K562 (cell line): ENCODE measurements at regions not wholly inside any gene's neighbourhood (a gene's known extent, or its start where the extent isn't known, plus 50 kb on each side); places are given as distances from the start of the nearest gene placed in this dataset.

Experiments used
- ATAC-seq: fragments of 200-7000 bp; cut with Tn5 transposase; 3 replicates; pipeline ENCODE4 v1.9.1; 2020; ENCODE audit warnings: moderate library complexity
- BruUV-seq: library from RNA; stranded (reverse); fragments of 400-500 nt; replicated peaks from 2 replicates; lab custom pipeline; 2021; lab: Mats Ljungman, UMichigan
- CTCF ChIA-PET: fragments of 300-600 bp; formaldehyde crosslinking; extraction: SDS; loops from one replicate; lab custom pipeline; 2021; ENCODE audit warnings: low intra/inter-chr PET ratio; lab: Yijun Ruan, JAX
- POLR2A ChIA-PET: fragments of 300-600, 350-650 bp; sonication (Branson Sonifier 250); formaldehyde crosslinking; extraction: SDS; loops from one replicate; lab custom pipeline; 2021; ENCODE audit warnings: antibody characterized with exemption, inconsistent platforms; lab: Yijun Ruan, JAX
- DNase-seq, 4 experiments: peaks; one replicate each; pipeline versions ENCODE4 v3.0.0 to v3.0.0-alpha.2; 2011 to 2018; ENCODE audit warnings: low spot score in 3 of 4, mixed read lengths in 3 of 4; ENCODE audit errors: extremely low read depth in 1 of 4
- FAIRE-seq: peaks from 2 replicates; lab custom pipeline; 2011; peaks lifted over from hg19 to GRCh38; lab: Jason Lieb, UNC
- H2AFZ ChIP-seq: 2 replicates; pipeline ENCODE4 v1.6.0; 2011; ENCODE audit warnings: low read depth, low read length, control low read depth, inconsistent platforms
- H3K27ac ChIP-seq: fragments of 200-600 bp; 3 replicates; pipeline ENCODE4 v1.8.0; 2011; ENCODE audit warnings: low read depth, mild to moderate bottlenecking, control low read depth, inconsistent platforms, low read length, moderate library complexity, mixed read lengths; ENCODE audit errors: extremely low read depth
- H3K27me3 ChIP-seq, 2 experiments: fragments of 300-600 bp in 1 of 2; 2 replicates in 1 of 2; 3 replicates in 1 of 2; pipeline versions ENCODE4 v1.6.0 to v1.8.0; 2011; ENCODE audit warnings: inconsistent platforms in 2 of 2, low read length in 2 of 2, mild to moderate bottlenecking in 1 of 2, mixed read lengths in 1 of 2, moderate library complexity in 1 of 2; ENCODE audit not compliant: control insufficient read depth in 2 of 2, insufficient read depth in 2 of 2
- H3K36me3 ChIP-seq: fragments of 300-600 bp; 3 replicates; pipeline ENCODE4 v1.8.0; 2011; ENCODE audit warnings: mild to moderate bottlenecking, low read length, inconsistent platforms; ENCODE audit not compliant: control insufficient read depth, insufficient read depth
- H3K4me1 ChIP-seq, 2 experiments: fragments of 200-600 bp in 1 of 2; replicated peaks in 1 of 2; 2 replicates in 1 of 2; 3 replicates in 1 of 2; pipeline versions ENCODE4 v1.5.1 to v1.8.0; 2011; ENCODE audit warnings: inconsistent platforms in 2 of 2, low read length in 2 of 2, mild to moderate bottlenecking in 1 of 2, mixed read lengths in 1 of 2, moderate library complexity in 1 of 2; ENCODE audit not compliant: control insufficient read depth in 2 of 2, insufficient read depth in 2 of 2
- H3K4me2 ChIP-seq: 2 replicates; pipeline ENCODE4 v1.6.1; 2011; ENCODE audit warnings: low read length, control low read depth, inconsistent platforms, mixed read lengths; ENCODE audit not compliant: insufficient read depth
- H3K4me3 ChIP-seq: fragments of 200-600 bp; sonication (generic), shearing (Covaris generic); 2 replicates; pipeline ENCODE4 v1.5.1; 2016; ENCODE audit warnings: control low read depth, inconsistent platforms
- H3K79me2 ChIP-seq: fragments of 200-600 bp; 3 replicates; pipeline ENCODE4 v1.8.0; 2011; ENCODE audit warnings: low read length, inconsistent platforms; ENCODE audit not compliant: control insufficient read depth, insufficient read depth
- H3K9ac ChIP-seq, 2 experiments: 2 replicates each; pipeline versions ENCODE4 v1.6.0 to v1.6.1; 2011; ENCODE audit warnings: low read depth in 2 of 2, low read length in 2 of 2, control low read depth in 1 of 2, inconsistent platforms in 1 of 2, mild to moderate bottlenecking in 1 of 2, mixed read lengths in 1 of 2; ENCODE audit not compliant: insufficient read depth in 1 of 2
- H3K9me1 ChIP-seq: one replicate; pipeline ENCODE4 v1.6.0; 2011; ENCODE audit warnings: inconsistent platforms, mild to moderate bottlenecking, low read length, moderate library complexity; ENCODE audit not compliant: control insufficient read depth, insufficient read depth
- H3K9me3 ChIP-seq: replicated peaks from 2 replicates; pipeline ENCODE4 v1.5.1; 2011; ENCODE audit warnings: low read depth, low read length, inconsistent platforms; ENCODE audit not compliant: control insufficient read depth, insufficient read depth
- H4K20me1 ChIP-seq: replicated peaks from 2 replicates; pipeline ENCODE4 v1.6.1; 2011; ENCODE audit warnings: low read length, inconsistent platforms, mixed read lengths; ENCODE audit not compliant: control insufficient read depth, insufficient read depth
- ADNP ChIP-seq: fragments of 200-800 bp; sonication (Bioruptor generic); IDR thresholded peaks from 2 replicates; pipeline ENCODE4 v1.6.1; 2016; ENCODE audit warnings: missing genetic modification characterization, missing compliant biosample characterization
- HDGF ChIP-seq: fragments of 450-650 bp; IDR thresholded peaks from 2 replicates; pipeline ENCODE4 v1.6.1; 2016
- IRF2 ChIP-seq: sonication (generic); formaldehyde crosslinking; IDR thresholded peaks from 2 replicates; pipeline ENCODE4 v1.8.1; 2022; ENCODE audit warnings: mild to moderate bottlenecking, missing genetic modification reagents
- MEF2D ChIP-seq: conservative IDR thresholded peaks from 2 replicates; pipeline ENCODE4 v1.6.1; 2016; ENCODE audit warnings: low read depth, missing genetic modification characterization, missing compliant biosample characterization
- NRF1 ChIP-seq, 2 experiments: fragments of 450-650 bp; IDR thresholded peaks in 1 of 2; conservative IDR thresholded peaks in 1 of 2; 2 replicates each; pipeline ENCODE4 v1.6.1; 2014; ENCODE audit warnings: mild to moderate bottlenecking in 2 of 2
- PTRF ChIP-seq: fragments of 450-650 bp; IDR thresholded peaks from 2 replicates; pipeline ENCODE4 v1.6.1; 2016; ENCODE audit warnings: mild to moderate bottlenecking, missing genetic modification characterization, missing compliant biosample characterization
- SLC30A9 ChIP-seq: fragments of 250-450 bp; sonication (Bioruptor Pico); IDR thresholded peaks from 2 replicates; pipeline ENCODE4 v1.8.0; 2022; ENCODE audit warnings: mild to moderate bottlenecking, moderate library complexity
- TARDBP ChIP-seq: fragments of 450-650 bp; IDR thresholded peaks from 2 replicates; pipeline ENCODE4 v1.6.1; 2016
- ZNF24 ChIP-seq: fragments of 450-650 bp; IDR thresholded peaks from 2 replicates; pipeline ENCODE4 v1.6.1; 2016
- ZNF324 ChIP-seq: fragments of 250-450 bp; sonication (Bioruptor Pico); IDR thresholded peaks from 2 replicates; pipeline ENCODE4 v1.4.0; 2020; ENCODE audit warnings: mild to moderate bottlenecking
- ZNF644 ChIP-seq: fragments of 200-800 bp; sonication (Bioruptor generic); IDR thresholded peaks from 2 replicates; pipeline ENCODE4 v1.6.1; 2016; ENCODE audit warnings: low read depth, missing genetic modification characterization, missing compliant biosample characterization
- WGBS: fragments of 100-300 bp; shearing (Covaris generic); methylation state at CpG from one replicate; pipeline ENCODE4 v1.1.6; 2016; ENCODE audit warnings: low coverage, mixed read lengths; ENCODE audit not compliant: insufficient coverage; ENCODE audit errors: missing lambda C conversion rate; 5-methylcytosine and 5-hydroxymethylcytosine counted together
- in situ Hi-C: fragments of 300-500 bp; cut with MboI; formaldehyde crosslinking; loops from 4 replicates; pipeline ENCODE4 v1.15.0; 2018; ENCODE audit warnings: inconsistent platforms, mixed read lengths
- intact Hi-C: fragments of 100-400 bp; cut with micrococcal nuclease; formaldehyde crosslinking; loops from 2 replicates; pipeline ENCODE4 v1.14.2; 2022
- TF ChIP-seq, protein P1 (sequence below): sonication (generic); formaldehyde crosslinking; IDR thresholded peaks from 2 replicates; pipeline ENCODE4 v1.8.1; 2023; ENCODE audit warnings: mild to moderate bottlenecking, missing genetic modification reagents
- TF ChIP-seq, protein P2 (sequence below), 2 experiments: IDR thresholded peaks; 2 replicates each; pipeline ENCODE4 v1.6.1; 2012; ENCODE audit warnings: improper control_type of control experiment in 2 of 2, low read depth in 2 of 2, low read length in 2 of 2, borderline replicate concordance in 1 of 2

DNA sequence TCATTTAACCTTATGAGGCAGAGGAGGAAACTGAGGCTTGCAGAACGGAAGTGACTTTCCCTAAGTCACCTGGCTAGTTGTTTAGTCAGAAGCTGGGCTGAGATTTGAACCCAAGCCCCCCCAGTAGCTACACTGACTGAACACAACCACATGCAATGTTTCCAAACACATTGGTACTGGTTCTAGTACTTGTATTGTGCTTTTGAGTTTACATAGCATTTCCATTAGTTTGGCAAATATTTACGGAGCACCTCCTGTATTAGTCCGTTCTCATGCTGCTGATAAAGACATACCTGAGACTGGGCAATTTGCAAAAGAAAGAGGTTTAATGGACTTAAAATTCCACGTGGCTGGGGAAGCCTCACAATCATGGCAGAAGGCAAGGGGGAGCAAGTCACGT is 56.3 kb upstream of the ITGA11 start:
- TF ChIP-seq TARDBP (no peak), IRF2 (CRISPR knock-in tag) (no peak), ZNF324 (CRISPR knock-in tag) (no peak), NRF1 (conservative IDR thresholded peaks at IDR 0.05 in 1 of 2, IDR thresholded peaks at IDR 0.05 in 1 of 2) (no peak), MEF2D (tag) (no peak), ZNF24 (no peak), ADNP (tag) (no peak), SLC30A9 (CRISPR knock-in tag) (no peak), ZNF644 (no peak), PTRF (no peak), HDGF (no peak)
- TF ChIP-seq, protein P1, sequence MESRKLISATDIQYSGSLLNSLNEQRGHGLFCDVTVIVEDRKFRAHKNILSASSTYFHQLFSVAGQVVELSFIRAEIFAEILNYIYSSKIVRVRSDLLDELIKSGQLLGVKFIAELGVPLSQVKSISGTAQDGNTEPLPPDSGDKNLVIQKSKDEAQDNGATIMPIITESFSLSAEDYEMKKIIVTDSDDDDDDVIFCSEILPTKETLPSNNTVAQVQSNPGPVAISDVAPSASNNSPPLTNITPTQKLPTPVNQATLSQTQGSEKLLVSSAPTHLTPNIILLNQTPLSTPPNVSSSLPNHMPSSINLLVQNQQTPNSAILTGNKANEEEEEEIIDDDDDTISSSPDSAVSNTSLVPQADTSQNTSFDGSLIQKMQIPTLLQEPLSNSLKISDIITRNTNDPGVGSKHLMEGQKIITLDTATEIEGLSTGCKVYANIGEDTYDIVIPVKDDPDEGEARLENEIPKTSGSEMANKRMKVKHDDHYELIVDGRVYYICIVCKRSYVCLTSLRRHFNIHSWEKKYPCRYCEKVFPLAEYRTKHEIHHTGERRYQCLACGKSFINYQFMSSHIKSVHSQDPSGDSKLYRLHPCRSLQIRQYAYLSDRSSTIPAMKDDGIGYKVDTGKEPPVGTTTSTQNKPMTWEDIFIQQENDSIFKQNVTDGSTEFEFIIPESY = no peak
- TF ChIP-seq, protein P2, sequence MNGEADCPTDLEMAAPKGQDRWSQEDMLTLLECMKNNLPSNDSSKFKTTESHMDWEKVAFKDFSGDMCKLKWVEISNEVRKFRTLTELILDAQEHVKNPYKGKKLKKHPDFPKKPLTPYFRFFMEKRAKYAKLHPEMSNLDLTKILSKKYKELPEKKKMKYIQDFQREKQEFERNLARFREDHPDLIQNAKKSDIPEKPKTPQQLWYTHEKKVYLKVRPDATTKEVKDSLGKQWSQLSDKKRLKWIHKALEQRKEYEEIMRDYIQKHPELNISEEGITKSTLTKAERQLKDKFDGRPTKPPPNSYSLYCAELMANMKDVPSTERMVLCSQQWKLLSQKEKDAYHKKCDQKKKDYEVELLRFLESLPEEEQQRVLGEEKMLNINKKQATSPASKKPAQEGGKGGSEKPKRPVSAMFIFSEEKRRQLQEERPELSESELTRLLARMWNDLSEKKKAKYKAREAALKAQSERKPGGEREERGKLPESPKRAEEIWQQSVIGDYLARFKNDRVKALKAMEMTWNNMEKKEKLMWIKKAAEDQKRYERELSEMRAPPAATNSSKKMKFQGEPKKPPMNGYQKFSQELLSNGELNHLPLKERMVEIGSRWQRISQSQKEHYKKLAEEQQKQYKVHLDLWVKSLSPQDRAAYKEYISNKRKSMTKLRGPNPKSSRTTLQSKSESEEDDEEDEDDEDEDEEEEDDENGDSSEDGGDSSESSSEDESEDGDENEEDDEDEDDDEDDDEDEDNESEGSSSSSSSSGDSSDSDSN (IDR thresholded peaks at IDR 0.05; ENCODE audit: borderline replicate concordance in 1 of 2, low read depth in 2 of 2, low read length in 2 of 2) = no peak

More for the DNA sequence above, 56.3 kb upstream of the ITGA11 start:
- no peak overlapping the region for H2AFZ ChIP-seq
- ChIA-PET POLR2A (no interaction called here), CTCF (no interaction called here)
- no TSS peak for BruUV-seq
- DNase-seq (no peak), ATAC-seq (no peak), FAIRE-seq (no peak)
- H3K4me2 ChIP-seq = no peak overlapping the region
- H3K4me1 ChIP-seq = no peaks in the 10 kb centered on the region
- WGBS = 0% methylated on average over 5 of the region's 5 CpGs
- in situ Hi-C loops (no loop called here), intact Hi-C loops (no loop called here)
- H3K4me3 ChIP-seq = no peak overlapping the region
- no peaks in the 10 kb centered on the region for H3K9me3 ChIP-seq
- no peaks in the 10 kb centered on the region for H4K20me1 ChIP-seq
- H3K79me2 ChIP-seq = no peaks in the 10 kb centered on the region
- no peaks in the 10 kb centered on the region for H3K36me3 ChIP-seq
- peaks cover 9 to 13% of the 10 kb centered on the region in 2 experiments; a peak in 3 of 5 replicates for H3K27me3 ChIP-seq
- no peaks in the 10 kb centered on the region for H3K9me1 ChIP-seq
- H3K9ac ChIP-seq = no peak overlapping the region
- no peak overlapping the region for H3K27ac ChIP-seq
